Skeletal muscle cell (primary cell): ENCODE measurements at regions not wholly inside any gene's neighbourhood (a gene's known extent, or its start where the extent isn't known, plus 50 kb on each side); places are given as distances from the start of the nearest gene placed in this dataset.
A peak's percentile ranks its signal among the peaks of the same experiment; 100 is the strongest.

ENCODE experiments used
- DNase-seq: peaks from one replicate; pipeline ENCODE4 v3.0.0-alpha.2; 2010; ENCODE audit warnings: low read depth
- H3K4me3 ChIP-seq: 2 replicates; pipeline ENCODE4 v1.5.1; 2011; ENCODE audit warnings: low read depth, mild to moderate bottlenecking, control low read depth, low read length, moderate library complexity

- H3K4me3 ChIP-seq = no peak overlapping the region
- no peak for DNase-seq
These were observed 193.5 kb upstream of the SLITRK3 start for GRCh38 chr3:165389653-165390052.

GRCh38 chr3:165389064-165389463 lies 192.9 kb upstream of the SLITRK3 start:
- peak; percentile 10 for DNase-seq
- H3K4me3 ChIP-seq = no peak overlapping the region

GRCh38 chr3:165383381-165383780 lies 187.2 kb upstream of the SLITRK3 start:
- no peak overlapping the region for H3K4me3 ChIP-seq
- no peak for DNase-seq

GRCh38 chr3:165382672-165383071 lies 186.5 kb upstream of the SLITRK3 start:
- DNase-seq = no peak
- no peak overlapping the region for H3K4me3 ChIP-seq

GRCh38 chr3:165378761-165379160 lies 182.6 kb upstream of the SLITRK3 start:
- no peak for DNase-seq

GRCh38 chr3:165359005-165359404 lies 162.8 kb upstream of the SLITRK3 start:
- no peak overlapping the region for H3K4me3 ChIP-seq
- DNase-seq = no peak

More at GRCh38 chr3:165378761-165379160, 182.6 kb upstream of the SLITRK3 start:
- H3K4me3 ChIP-seq = no peak overlapping the region

- no peak for DNase-seq
- no peak overlapping the region for H3K4me3 ChIP-seq
These were observed 159.1 kb upstream of the SLITRK3 start for GRCh38 chr3:165355316-165355715.

- DNase-seq = no peak
- no peak overlapping the region for H3K4me3 ChIP-seq
These were observed 151.3 kb upstream of the SLITRK3 start for GRCh38 chr3:165347526-165347925.

GRCh38 chr3:165346503-165346902 lies 150.3 kb upstream of the SLITRK3 start:
- no peak for DNase-seq
- H3K4me3 ChIP-seq = no peak overlapping the region

GRCh38 chr3:165343185-165343584 lies 147.0 kb upstream of the SLITRK3 start:
- no peak for DNase-seq
- no peak overlapping the region for H3K4me3 ChIP-seq

- DNase-seq = no peak
- no peak overlapping the region for H3K4me3 ChIP-seq
These were observed 143.6 kb upstream of the SLITRK3 start for GRCh38 chr3:165339753-165340152.

GRCh38 chr3:165336786-165337185 lies 140.6 kb upstream of the SLITRK3 start:
- peak; percentile 14 for DNase-seq
- no peak overlapping the region for H3K4me3 ChIP-seq
